GM12878 (cell line): ENCODE measurements at regions not wholly inside any gene's neighbourhood (a gene's known extent, or its start where the extent isn't known, plus 50 kb on each side); places are given as distances from the start of the nearest gene placed in this dataset.

Source experiments
- ATAC-seq: fragments of 200-7000 bp; cut with Tn5 transposase; 3 replicates; pipeline ENCODE4 v1.9.1; 2020; ENCODE audit warnings: mild to moderate bottlenecking, moderate library complexity
- BruUV-seq: library from RNA; stranded (reverse); fragments of 400-500 nt; replicated peaks from 2 replicates; lab custom pipeline; 2021; lab: Mats Ljungman, UMichigan
- CTCF ChIA-PET: fragments of 300-600 bp; sonication (Branson Sonifier 250); formaldehyde crosslinking; extraction: SDS; loops from one replicate; lab custom pipeline; 2021; ENCODE audit warnings: inconsistent platforms; lab: Yijun Ruan, JAX
- POLR2A ChIA-PET: fragments of 350-600 bp; formaldehyde crosslinking; extraction: SDS; loops from one replicate; lab custom pipeline; 2021; ENCODE audit warnings: inconsistent platforms; lab: Charles Lee
- RAD21 ChIA-PET: fragments of 300-600 bp; sonication (Branson Sonifier 250); formaldehyde crosslinking; loops from one replicate; lab custom pipeline; 2023; ENCODE audit warnings: antibody characterized with exemption; ENCODE audit not compliant: unreplicated experiment; lab: Charles Lee
- SMC1A ChIA-PET: fragments of 300-600 bp; sonication (Branson Sonifier 250); formaldehyde crosslinking; loops from one replicate; lab custom pipeline; 2023; ENCODE audit not compliant: unreplicated experiment, uncharacterized antibody; lab: Charles Lee
- DNase-seq: peaks from one replicate; pipeline ENCODE4 v3.0.0-alpha.2; 2011; ENCODE audit warnings: low read depth, low spot score
- FAIRE-seq: peaks from 3 replicates; lab custom pipeline; 2011; peaks lifted over from hg19 to GRCh38; lab: Jason Lieb, UNC
- H2AFZ ChIP-seq: 2 replicates; pipeline ENCODE4 v1.6.0; 2011; ENCODE audit warnings: low read depth, low read length, control low read depth; ENCODE audit not compliant: control insufficient read depth
- H3K27ac ChIP-seq: 2 replicates; pipeline ENCODE4 v1.5.1; 2011; ENCODE audit warnings: control low read depth; ENCODE audit not compliant: control insufficient read depth, insufficient read depth
- H3K27me3 ChIP-seq, 2 experiments: replicated peaks in 1 of 2; 2 replicates each; pipeline versions ENCODE4 v1.6.0 to v1.6.1; 2011; ENCODE audit warnings: low read length in 1 of 2; ENCODE audit not compliant: control insufficient read depth in 2 of 2, insufficient read depth in 2 of 2
- H3K36me3 ChIP-seq, 2 experiments: 2 replicates each; pipeline ENCODE4 v1.5.1; 2011; ENCODE audit warnings: low read length in 1 of 2; ENCODE audit not compliant: control insufficient read depth in 2 of 2, insufficient read depth in 2 of 2
- H3K4me1 ChIP-seq: 2 replicates; pipeline ENCODE4 v1.6.1; 2011; ENCODE audit warnings: mild to moderate bottlenecking, low read length, moderate library complexity, mixed read lengths; ENCODE audit not compliant: control insufficient read depth, insufficient read depth
- H3K4me2 ChIP-seq: 2 replicates; pipeline ENCODE4 v1.6.0; 2011; ENCODE audit warnings: control low read depth; ENCODE audit not compliant: control insufficient read depth, insufficient read depth
- H3K4me3 ChIP-seq: fragments of 200-600 bp; sonication (generic); 2 replicates; pipeline ENCODE4 v1.5.1; 2016
- H3K79me2 ChIP-seq: 2 replicates; pipeline ENCODE4 v1.6.0; 2011; ENCODE audit warnings: low read length; ENCODE audit not compliant: control insufficient read depth, insufficient read depth
- H3K9ac ChIP-seq: 2 replicates; pipeline ENCODE4 v1.8.0; 2011; ENCODE audit warnings: low read length, control low read depth, mixed read lengths; ENCODE audit not compliant: control insufficient read depth, insufficient read depth
- H3K9me3 ChIP-seq: replicated peaks from 3 replicates; pipeline ENCODE4 v1.5.1; 2011; ENCODE audit warnings: mild to moderate bottlenecking, low read length; ENCODE audit not compliant: control insufficient read depth, insufficient read depth
- H4K20me1 ChIP-seq: 2 replicates; pipeline ENCODE4 v1.6.0; 2011; ENCODE audit not compliant: control insufficient read depth, insufficient read depth
- CBX5 ChIP-seq: sonication (generic); IDR thresholded peaks from 2 replicates; pipeline ENCODE4 v1.6.1; 2016; ENCODE audit warnings: low read depth, moderate library complexity, mild to moderate bottlenecking, inconsistent platforms
- CREM ChIP-seq: IDR thresholded peaks from 2 replicates; pipeline ENCODE4 v1.6.1; 2014; ENCODE audit warnings: antibody characterized with exemption, low read depth
- ETV6 ChIP-seq, 2 experiments: fragments of 450-650 bp in 1 of 2; IDR thresholded peaks in 1 of 2; conservative IDR thresholded peaks in 1 of 2; 2 replicates each; pipeline ENCODE4 v1.6.1; 2014; ENCODE audit warnings: antibody characterized with exemption in 1 of 2, borderline replicate concordance in 1 of 2, low read depth in 1 of 2, mild to moderate bottlenecking in 1 of 2, moderate library complexity in 1 of 2
- EZH2 ChIP-seq: IDR thresholded peaks from 2 replicates; pipeline ENCODE4 v1.6.1; 2012; ENCODE audit warnings: low read depth, mild to moderate bottlenecking, control low read depth, inconsistent platforms, low read length, borderline replicate concordance; ENCODE audit not compliant: control insufficient read depth
- GABPA ChIP-seq: IDR thresholded peaks from 2 replicates; pipeline ENCODE4 v1.6.1; 2014; ENCODE audit warnings: antibody characterized with exemption, low read depth, mild to moderate bottlenecking, inconsistent platforms
- HCFC1 ChIP-seq: fragments of 150-350 bp; IDR thresholded peaks from 2 replicates; pipeline ENCODE4 v1.6.1; 2014; ENCODE audit warnings: low read length
- PKNOX1 ChIP-seq: fragments of 450-650 bp; IDR thresholded peaks from 2 replicates; pipeline ENCODE4 v1.6.1; 2016; ENCODE audit warnings: mild to moderate bottlenecking
- SPI1 ChIP-seq: IDR thresholded peaks from 2 replicates; pipeline ENCODE4 v1.6.1; 2011; ENCODE audit warnings: low read depth, mild to moderate bottlenecking, low read length, moderate library complexity, borderline replicate concordance; ENCODE audit not compliant: insufficient read depth
- TARDBP ChIP-seq: IDR thresholded peaks from 2 replicates; pipeline ENCODE4 v1.6.1; 2016; ENCODE audit warnings: borderline replicate concordance
- WGBS: methylation state at CpG from one replicate; pipeline ENCODE4 v1.1.6; 2016; ENCODE audit warnings: low lambda C conversion rate; ENCODE audit not compliant: insufficient replicate concordance, insufficient coverage; ENCODE audit errors: missing lambda C conversion rate; 5-methylcytosine and 5-hydroxymethylcytosine counted together
- in situ Hi-C: fragments of 300-500 bp; cut with MboI; formaldehyde crosslinking; loops from 9 replicates; pipeline ENCODE4 v1.14.3; 2018; ENCODE audit warnings: mixed read lengths
- intact Hi-C: fragments of 100-400 bp; cut with micrococcal nuclease; formaldehyde crosslinking; loops from one replicate; pipeline ENCODE4 v1.14.2; 2022; ENCODE audit not compliant: unreplicated experiment
- TF ChIP-seq, protein P1 (sequence below): fragments of 450-650 bp; conservative IDR thresholded peaks from 2 replicates; pipeline ENCODE4 v1.6.1; 2017; ENCODE audit warnings: mild to moderate bottlenecking, moderate library complexity
- TF ChIP-seq, protein P2 (sequence below): fragments of 450-650 bp; IDR thresholded peaks from 2 replicates; pipeline ENCODE4 v1.6.1; 2017; ENCODE audit warnings: mild to moderate bottlenecking

GRCh38 chr9:7340451-7340850 is 459.1 kb downstream of the DMAC1 start:
- ChIA-PET RAD21 (no interaction called here), CTCF (no interaction called here), POLR2A (no interaction called here), SMC1A (interaction anchor here (3.5 kb wide), 1 partner anchor 43 kb away, joined by 17 read pairs; no protein-coding TSS in a partner anchor)
- TF ChIP-seq CBX5 (no peak), CREM (no peak), GABPA (no peak)
- TF ChIP-seq, protein P1, sequence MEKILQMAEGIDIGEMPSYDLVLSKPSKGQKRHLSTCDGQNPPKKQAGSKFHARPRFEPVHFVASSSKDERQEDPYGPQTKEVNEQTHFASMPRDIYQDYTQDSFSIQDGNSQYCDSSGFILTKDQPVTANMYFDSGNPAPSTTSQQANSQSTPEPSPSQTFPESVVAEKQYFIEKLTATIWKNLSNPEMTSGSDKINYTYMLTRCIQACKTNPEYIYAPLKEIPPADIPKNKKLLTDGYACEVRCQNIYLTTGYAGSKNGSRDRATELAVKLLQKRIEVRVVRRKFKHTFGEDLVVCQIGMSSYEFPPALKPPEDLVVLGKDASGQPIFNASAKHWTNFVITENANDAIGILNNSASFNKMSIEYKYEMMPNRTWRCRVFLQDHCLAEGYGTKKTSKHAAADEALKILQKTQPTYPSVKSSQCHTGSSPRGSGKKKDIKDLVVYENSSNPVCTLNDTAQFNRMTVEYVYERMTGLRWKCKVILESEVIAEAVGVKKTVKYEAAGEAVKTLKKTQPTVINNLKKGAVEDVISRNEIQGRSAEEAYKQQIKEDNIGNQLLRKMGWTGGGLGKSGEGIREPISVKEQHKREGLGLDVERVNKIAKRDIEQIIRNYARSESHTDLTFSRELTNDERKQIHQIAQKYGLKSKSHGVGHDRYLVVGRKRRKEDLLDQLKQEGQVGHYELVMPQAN: no peak
- Histone ChIP-seq H3K27ac (no peak overlapping the region), H3K4me1 (peaks cover 9% of the 10 kb centered on the region; the same call in 1 of the 2 replicates), H3K4me3 (no peak overlapping the region), H3K9ac (no peak overlapping the region), H3K36me3 (no peaks in the 10 kb centered on the region), H3K9me3 (no peaks in the 10 kb centered on the region), H4K20me1 (no peaks in the 10 kb centered on the region), H3K79me2 (no peaks in the 10 kb centered on the region), H3K27me3 (no peaks in the 10 kb centered on the region), H2AFZ (no peak overlapping the region), H3K4me2 (no peak overlapping the region)
- in situ Hi-C loops: no loop called here
- ATAC-seq (no peak; the same call in 2 of the 3 replicates), DNase-seq (no peak), FAIRE-seq (no peak)
- intact Hi-C loops: no loop called here
- no TSS peak for BruUV-seq
- 74% methylated on average over 2 of the region's 2 CpGs for WGBS

DNA sequence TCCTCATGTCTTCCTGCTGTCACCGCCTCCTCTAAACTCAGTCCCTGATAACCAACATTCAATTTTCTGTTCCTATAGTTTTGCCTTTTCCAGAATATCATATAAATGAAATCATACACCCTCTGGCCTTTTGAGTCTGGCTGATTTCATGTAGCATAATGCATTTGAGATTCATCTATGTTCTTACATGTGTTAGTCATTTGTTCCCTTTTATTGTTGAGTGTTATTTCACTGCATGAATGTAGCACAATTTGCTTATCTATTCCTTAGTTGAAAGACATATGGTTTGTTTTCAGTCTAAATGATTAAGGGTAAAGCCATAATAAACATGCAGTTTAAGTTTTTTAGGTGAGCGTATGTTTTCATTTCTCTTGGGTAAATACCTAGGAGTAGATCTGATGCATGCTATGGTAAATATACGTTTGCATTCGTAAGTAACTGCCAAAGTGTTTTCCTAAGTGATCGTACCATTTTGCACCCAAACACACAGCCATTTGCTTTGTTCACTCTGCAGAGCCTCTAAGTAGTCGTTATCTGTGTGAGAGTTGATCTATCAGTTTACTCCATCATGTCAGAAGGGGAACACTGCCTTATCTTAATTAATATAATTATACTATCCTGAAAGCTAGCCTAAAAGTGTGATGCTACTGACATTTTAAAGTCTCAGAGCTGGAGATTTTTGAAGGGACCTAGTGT is 460.8 kb downstream of the DMAC1 start:
- Histone ChIP-seq H3K4me1 (peaks cover 9% of the 10 kb centered on the region; the same call in 1 of the 2 replicates), H3K27ac (no peak overlapping the region), H3K4me2 (no peak overlapping the region), H3K4me3 (no peak overlapping the region), H3K79me2 (no peaks in the 10 kb centered on the region), H3K36me3 (no peaks in the 10 kb centered on the region), H3K27me3 (no peaks in the 10 kb centered on the region), H3K9me3 (no peaks in the 10 kb centered on the region), H2AFZ (no peak overlapping the region), H4K20me1 (no peaks in the 10 kb centered on the region), H3K9ac (no peak overlapping the region)
- intact Hi-C loops (no loop called here), in situ Hi-C loops (no loop called here)
- BruUV-seq: no TSS peak
- no peak for TF ChIP-seq PKNOX1
- TF ChIP-seq SPI1: no peak
- no peak for TF ChIP-seq HCFC1
- no peak for TF ChIP-seq ETV6 (conservative IDR thresholded peaks at IDR 0.05 in 1 of 2, IDR thresholded peaks at IDR 0.05 in 1 of 2; ENCODE audit: borderline replicate concordance in 1 of 2, low read depth in 1 of 2)
- TF ChIP-seq EZH2: no peak
- TF ChIP-seq TARDBP: no peak
- TF ChIP-seq, protein P2, sequence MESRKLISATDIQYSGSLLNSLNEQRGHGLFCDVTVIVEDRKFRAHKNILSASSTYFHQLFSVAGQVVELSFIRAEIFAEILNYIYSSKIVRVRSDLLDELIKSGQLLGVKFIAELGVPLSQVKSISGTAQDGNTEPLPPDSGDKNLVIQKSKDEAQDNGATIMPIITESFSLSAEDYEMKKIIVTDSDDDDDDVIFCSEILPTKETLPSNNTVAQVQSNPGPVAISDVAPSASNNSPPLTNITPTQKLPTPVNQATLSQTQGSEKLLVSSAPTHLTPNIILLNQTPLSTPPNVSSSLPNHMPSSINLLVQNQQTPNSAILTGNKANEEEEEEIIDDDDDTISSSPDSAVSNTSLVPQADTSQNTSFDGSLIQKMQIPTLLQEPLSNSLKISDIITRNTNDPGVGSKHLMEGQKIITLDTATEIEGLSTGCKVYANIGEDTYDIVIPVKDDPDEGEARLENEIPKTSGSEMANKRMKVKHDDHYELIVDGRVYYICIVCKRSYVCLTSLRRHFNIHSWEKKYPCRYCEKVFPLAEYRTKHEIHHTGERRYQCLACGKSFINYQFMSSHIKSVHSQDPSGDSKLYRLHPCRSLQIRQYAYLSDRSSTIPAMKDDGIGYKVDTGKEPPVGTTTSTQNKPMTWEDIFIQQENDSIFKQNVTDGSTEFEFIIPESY: no peak
- POLR2A ChIA-PET: no interaction called here
- ATAC-seq (no peak), FAIRE-seq (no peak), DNase-seq (no peak)
- 24% methylated on average over 6 of the region's 6 CpGs for WGBS
- CTCF ChIA-PET: interaction anchor here (0.6 to 1.7 kb wide), 3 partner anchors 12 to 224 kb away, joined by 3 to 4 read pairs (median 3); no protein-coding TSS in a partner anchor
- RAD21 ChIA-PET: no interaction called here
- SMC1A ChIA-PET: no interaction called here
